ENCODE measurements at regions not wholly inside any gene's neighbourhood (a gene's known extent, or its start where the extent isn't known, plus 50 kb on each side); places are given as distances from the start of the nearest gene placed in this dataset.

DNA sequence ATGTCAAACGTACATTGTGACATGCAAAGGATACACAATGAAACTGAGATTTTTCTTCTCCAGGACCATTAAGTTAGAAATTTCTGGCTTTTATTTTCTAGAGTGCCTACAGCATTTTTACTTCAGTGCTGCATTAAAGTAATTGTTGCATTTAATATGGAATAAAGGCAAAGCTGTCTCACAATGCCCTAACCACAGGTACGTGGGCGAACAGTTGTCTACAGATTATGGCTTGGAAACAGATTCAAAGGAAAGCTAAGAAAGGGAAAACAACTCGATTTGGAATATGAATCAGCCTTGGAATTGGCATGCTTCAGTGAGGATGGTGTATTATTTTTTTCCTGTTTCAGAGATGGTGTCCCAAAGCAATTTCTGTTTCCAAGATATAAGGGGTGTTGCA lies 79.1 kb upstream of the TUSC7 start:
- no peak overlapping the region for H3K9ac ChIP-seq
- TF ChIP-seq, protein P1, sequence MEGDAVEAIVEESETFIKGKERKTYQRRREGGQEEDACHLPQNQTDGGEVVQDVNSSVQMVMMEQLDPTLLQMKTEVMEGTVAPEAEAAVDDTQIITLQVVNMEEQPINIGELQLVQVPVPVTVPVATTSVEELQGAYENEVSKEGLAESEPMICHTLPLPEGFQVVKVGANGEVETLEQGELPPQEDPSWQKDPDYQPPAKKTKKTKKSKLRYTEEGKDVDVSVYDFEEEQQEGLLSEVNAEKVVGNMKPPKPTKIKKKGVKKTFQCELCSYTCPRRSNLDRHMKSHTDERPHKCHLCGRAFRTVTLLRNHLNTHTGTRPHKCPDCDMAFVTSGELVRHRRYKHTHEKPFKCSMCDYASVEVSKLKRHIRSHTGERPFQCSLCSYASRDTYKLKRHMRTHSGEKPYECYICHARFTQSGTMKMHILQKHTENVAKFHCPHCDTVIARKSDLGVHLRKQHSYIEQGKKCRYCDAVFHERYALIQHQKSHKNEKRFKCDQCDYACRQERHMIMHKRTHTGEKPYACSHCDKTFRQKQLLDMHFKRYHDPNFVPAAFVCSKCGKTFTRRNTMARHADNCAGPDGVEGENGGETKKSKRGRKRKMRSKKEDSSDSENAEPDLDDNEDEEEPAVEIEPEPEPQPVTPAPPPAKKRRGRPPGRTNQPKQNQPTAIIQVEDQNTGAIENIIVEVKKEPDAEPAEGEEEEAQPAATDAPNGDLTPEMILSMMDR (conservative IDR thresholded peaks at IDR 0.05; ENCODE audit: low read depth, low read length), result no peak

DNA sequence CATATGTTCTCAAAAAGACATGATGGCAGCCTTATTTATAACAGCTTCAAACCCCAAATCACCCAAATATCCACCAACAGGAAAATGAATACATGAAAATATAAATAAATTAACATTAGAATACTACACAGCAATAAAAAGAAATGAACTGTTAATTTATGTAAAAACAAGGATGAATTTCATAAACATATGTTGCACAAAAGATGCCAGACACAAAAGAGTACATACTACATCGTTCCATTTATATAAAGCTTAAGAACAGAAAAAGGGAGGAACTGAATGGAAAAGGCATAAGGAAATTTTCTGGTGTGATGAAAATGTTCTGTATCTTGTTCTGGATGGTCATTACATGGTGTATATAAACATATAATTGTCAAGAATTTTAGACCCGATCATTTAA lies 69.9 kb upstream of the TUSC7 start:
- Histone ChIP-seq H3K4me3 (IDR thresholded peaks at IDR 0.05; ENCODE audit: insufficient read depth, low read depth, low read length) (no peak overlapping the region), H3K79me2 (ENCODE audit: insufficient read depth, low read depth) (no peaks in the 10 kb centered on the region), H4K20me1 (ENCODE audit: insufficient read depth) (no peaks in the 10 kb centered on the region), H3K4me1 (ENCODE audit: low read depth, poor library complexity, severe bottlenecking) (no peaks in the 10 kb centered on the region), H3K27me3 (ENCODE audit: insufficient read depth, low read depth) (no peaks in the 10 kb centered on the region), H3K36me3 (ENCODE audit: insufficient read depth) (no peaks in the 10 kb centered on the region), H3K4me2 (no peak overlapping the region), H3K9ac (no peak overlapping the region), H2AFZ (ENCODE audit: low read depth) (no peak overlapping the region), H3K27ac (no peak overlapping the region)
- TF ChIP-seq, protein P1 (conservative IDR thresholded peaks at IDR 0.05; ENCODE audit: low read depth, low read length), result no peak

More for the DNA sequence above, 79.1 kb upstream of the TUSC7 start:
- no peak overlapping the region for H3K4me3 ChIP-seq (IDR thresholded peaks at IDR 0.05; ENCODE audit: insufficient read depth, low read depth, low read length)
- H3K27me3 ChIP-seq (ENCODE audit: insufficient read depth, low read depth), result no peaks in the 10 kb centered on the region
- H3K36me3 ChIP-seq (ENCODE audit: insufficient read depth), result no peaks in the 10 kb centered on the region; the same call in 1 of the 2 replicates
- H4K20me1 ChIP-seq (ENCODE audit: insufficient read depth), result no peaks in the 10 kb centered on the region
- no peak overlapping the region for H3K4me2 ChIP-seq
- H2AFZ ChIP-seq (ENCODE audit: low read depth), result no peak overlapping the region
- H3K4me1 ChIP-seq (ENCODE audit: low read depth, poor library complexity, severe bottlenecking), result no peaks in the 10 kb centered on the region
- H3K27ac ChIP-seq, result no peak overlapping the region
- no peaks in the 10 kb centered on the region for H3K79me2 ChIP-seq (ENCODE audit: insufficient read depth, low read depth)

DNA sequence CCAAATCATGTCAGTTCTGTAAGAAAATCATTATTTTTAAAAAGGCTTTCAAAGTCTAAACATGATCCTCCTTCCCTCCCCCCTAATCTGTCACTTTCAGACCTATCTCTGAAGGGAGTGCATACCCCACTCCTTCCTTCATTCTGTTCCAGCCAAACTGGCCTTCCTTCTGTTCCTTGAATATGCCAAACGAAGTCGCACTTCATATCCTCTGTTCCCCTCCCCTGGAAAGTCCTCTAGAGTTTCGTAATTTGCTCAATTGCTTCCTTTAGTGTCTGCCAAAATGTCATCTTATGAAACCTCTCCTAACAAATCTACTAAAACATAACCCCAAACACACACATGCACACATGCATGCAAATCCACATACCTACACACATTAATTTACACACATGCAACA lies 69.5 kb upstream of the TUSC7 start:
- Histone ChIP-seq H3K36me3 (ENCODE audit: insufficient read depth) (no peaks in the 10 kb centered on the region), H4K20me1 (ENCODE audit: insufficient read depth) (no peaks in the 10 kb centered on the region), H3K9ac (no peak overlapping the region), H3K79me2 (ENCODE audit: insufficient read depth, low read depth) (no peaks in the 10 kb centered on the region), H3K4me1 (ENCODE audit: low read depth, poor library complexity, severe bottlenecking) (no peaks in the 10 kb centered on the region), H3K4me3 (IDR thresholded peaks at IDR 0.05; ENCODE audit: insufficient read depth, low read depth, low read length) (no peak overlapping the region), H3K27me3 (ENCODE audit: insufficient read depth, low read depth) (no peaks in the 10 kb centered on the region), H3K4me2 (no peak overlapping the region), H3K27ac (no peak overlapping the region), H2AFZ (ENCODE audit: low read depth) (no peak overlapping the region)
- TF ChIP-seq, protein P1 (conservative IDR thresholded peaks at IDR 0.05; ENCODE audit: low read depth, low read length), result no peak

DNA sequence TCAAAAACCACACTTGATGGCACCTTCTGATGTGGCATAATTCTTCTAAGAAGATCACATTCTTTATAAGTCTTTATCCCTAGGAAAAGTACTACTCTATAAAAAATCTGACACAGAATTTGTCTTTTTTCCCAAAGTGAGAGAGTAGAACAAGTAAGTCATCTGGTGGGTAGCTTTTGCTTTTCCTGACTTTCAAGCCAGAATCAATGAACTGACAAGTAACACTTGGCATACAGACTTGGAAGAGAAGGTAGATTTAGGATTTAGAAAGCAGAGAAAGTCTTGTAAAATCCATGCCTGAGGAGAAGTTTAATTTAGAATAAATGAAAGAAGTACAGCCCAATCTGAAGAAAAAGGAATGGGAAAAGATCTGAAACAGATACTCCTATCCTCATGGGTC lies 66.6 kb upstream of the TUSC7 start:
- Histone ChIP-seq H3K4me1 (ENCODE audit: low read depth, poor library complexity, severe bottlenecking) (no peaks in the 10 kb centered on the region), H3K9ac (no peak overlapping the region), H4K20me1 (ENCODE audit: insufficient read depth) (no peaks in the 10 kb centered on the region), H3K4me2 (no peak overlapping the region), H3K27me3 (ENCODE audit: insufficient read depth, low read depth) (no peaks in the 10 kb centered on the region), H2AFZ (ENCODE audit: low read depth) (no peak overlapping the region), H3K27ac (no peak overlapping the region), H3K36me3 (ENCODE audit: insufficient read depth) (no peaks in the 10 kb centered on the region), H3K4me3 (IDR thresholded peaks at IDR 0.05; ENCODE audit: insufficient read depth, low read depth, low read length) (no peak overlapping the region), H3K79me2 (ENCODE audit: insufficient read depth, low read depth) (no peaks in the 10 kb centered on the region)
- TF ChIP-seq, protein P1 (conservative IDR thresholded peaks at IDR 0.05; ENCODE audit: low read depth, low read length), result no peak
